ENCODE measurements at regions not wholly inside any gene's neighbourhood (a gene's known extent, or its start where the extent isn't known, plus 50 kb on each side); places are given as distances from the start of the nearest gene placed in this dataset.

DNA sequence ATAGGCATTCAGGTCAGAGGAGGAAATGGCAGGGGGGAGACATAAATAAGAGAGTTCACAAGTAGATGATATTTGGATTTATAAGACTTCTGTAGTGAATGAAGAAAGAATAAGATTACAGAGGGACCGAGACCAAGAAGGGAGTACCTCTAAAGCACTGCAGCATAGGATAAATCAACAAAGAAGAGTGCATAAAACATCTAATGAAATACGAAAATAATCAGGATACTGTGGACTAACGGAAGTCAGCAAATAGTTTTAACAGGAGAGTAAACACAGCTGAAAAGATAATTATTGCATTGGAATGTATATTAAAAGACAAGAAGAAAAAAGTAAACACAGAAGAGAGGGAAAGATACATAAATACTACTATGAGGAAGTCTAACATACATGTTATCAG, 921.9 kb upstream of the PRMT6 start:
- Histone ChIP-seq H3K27ac (no peak overlapping the region), H3K4me3 (no peak overlapping the region), H3K36me3 (no peaks in the 10 kb centered on the region), H3K9me3 (no peaks in the 10 kb centered on the region), H3K27me3 (no peaks in the 10 kb centered on the region), H3K4me1 (no peaks in the 10 kb centered on the region)
- TF ChIP-seq POLR2A (IDR thresholded peaks at IDR 0.05), result no peak
- TF ChIP-seq, protein P1, sequence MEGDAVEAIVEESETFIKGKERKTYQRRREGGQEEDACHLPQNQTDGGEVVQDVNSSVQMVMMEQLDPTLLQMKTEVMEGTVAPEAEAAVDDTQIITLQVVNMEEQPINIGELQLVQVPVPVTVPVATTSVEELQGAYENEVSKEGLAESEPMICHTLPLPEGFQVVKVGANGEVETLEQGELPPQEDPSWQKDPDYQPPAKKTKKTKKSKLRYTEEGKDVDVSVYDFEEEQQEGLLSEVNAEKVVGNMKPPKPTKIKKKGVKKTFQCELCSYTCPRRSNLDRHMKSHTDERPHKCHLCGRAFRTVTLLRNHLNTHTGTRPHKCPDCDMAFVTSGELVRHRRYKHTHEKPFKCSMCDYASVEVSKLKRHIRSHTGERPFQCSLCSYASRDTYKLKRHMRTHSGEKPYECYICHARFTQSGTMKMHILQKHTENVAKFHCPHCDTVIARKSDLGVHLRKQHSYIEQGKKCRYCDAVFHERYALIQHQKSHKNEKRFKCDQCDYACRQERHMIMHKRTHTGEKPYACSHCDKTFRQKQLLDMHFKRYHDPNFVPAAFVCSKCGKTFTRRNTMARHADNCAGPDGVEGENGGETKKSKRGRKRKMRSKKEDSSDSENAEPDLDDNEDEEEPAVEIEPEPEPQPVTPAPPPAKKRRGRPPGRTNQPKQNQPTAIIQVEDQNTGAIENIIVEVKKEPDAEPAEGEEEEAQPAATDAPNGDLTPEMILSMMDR (IDR thresholded peaks at IDR 0.05), result no peak
- intact Hi-C loops (cut with DNase I), result no loop called here
- DNase-seq (ENCODE audit: extremely low spot score in 2 of 2), result no peak

- intact Hi-C loops (cut with DNase I), result no loop called here
- no peaks in the 10 kb centered on the region for H3K27me3 ChIP-seq
Observed at GRCh38 chr1:106173101-106173500, 883.4 kb upstream of the PRMT6 start.

GRCh38 chr1:106178791-106179190, 877.7 kb upstream of the PRMT6 start:
- intact Hi-C loops (cut with DNase I), result no loop called here
- H3K4me3 ChIP-seq, result no peak overlapping the region
- H3K4me1 ChIP-seq, result no peaks in the 10 kb centered on the region
- TF ChIP-seq POLR2AphosphoS5 (IDR thresholded peaks at IDR 0.05; ENCODE audit: insufficient read depth in 1 of 2, low read depth in 1 of 2) (no peak), POLR2A (IDR thresholded peaks at IDR 0.05) (no peak)
- TF ChIP-seq, protein P1 (IDR thresholded peaks at IDR 0.05), result no peak
- H3K27me3 ChIP-seq, result no peaks in the 10 kb centered on the region
- DNase-seq (ENCODE audit: extremely low spot score in 2 of 2), result no peak
- no peaks in the 10 kb centered on the region for H3K36me3 ChIP-seq
- no peak overlapping the region for H3K27ac ChIP-seq
- no peaks in the 10 kb centered on the region for H3K9me3 ChIP-seq

More at GRCh38 chr1:106173101-106173500, 883.4 kb upstream of the PRMT6 start:
- no peaks in the 10 kb centered on the region for H3K36me3 ChIP-seq
- H3K4me1 ChIP-seq, result no peaks in the 10 kb centered on the region
- no peak overlapping the region for H3K27ac ChIP-seq
- H3K9me3 ChIP-seq, result no peaks in the 10 kb centered on the region
- TF ChIP-seq POLR2A (IDR thresholded peaks at IDR 0.05) (no peak), POLR2AphosphoS5 (IDR thresholded peaks at IDR 0.05; ENCODE audit: insufficient read depth in 1 of 2, low read depth in 1 of 2) (no peak)
- TF ChIP-seq, protein P1 (IDR thresholded peaks at IDR 0.05), result no peak
- no peak for DNase-seq (ENCODE audit: extremely low spot score in 2 of 2)
- no peak overlapping the region for H3K4me3 ChIP-seq

DNA sequence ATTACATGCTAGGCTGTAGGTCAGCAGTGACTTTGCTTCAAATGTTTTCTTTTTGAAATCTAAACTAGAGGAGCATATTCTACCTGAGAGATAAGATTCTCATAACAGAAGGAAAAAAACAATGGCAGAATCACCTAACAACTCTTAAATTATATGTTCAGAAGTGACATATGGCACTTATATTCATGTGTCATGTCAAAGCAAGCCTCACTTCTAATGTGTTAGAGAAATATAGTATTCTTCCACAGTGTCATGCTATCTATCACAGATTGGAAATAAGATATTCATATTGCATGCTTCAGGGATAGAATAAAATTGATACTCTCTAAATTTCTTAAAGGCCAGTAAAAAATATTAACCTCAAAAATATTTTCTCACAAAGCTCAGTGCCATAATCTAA, 874.6 kb upstream of the PRMT6 start:
- TF ChIP-seq, protein P1 (IDR thresholded peaks at IDR 0.05), result no peak
- TF ChIP-seq POLR2AphosphoS5 (IDR thresholded peaks at IDR 0.05; ENCODE audit: insufficient read depth in 1 of 2, low read depth in 1 of 2) (no peak), POLR2A (IDR thresholded peaks at IDR 0.05) (no peak)
- intact Hi-C loops (cut with DNase I), result no loop called here
- no peaks in the 10 kb centered on the region for H3K27me3 ChIP-seq
- no peaks in the 10 kb centered on the region for H3K4me1 ChIP-seq
- no peaks in the 10 kb centered on the region for H3K9me3 ChIP-seq
- H3K4me3 ChIP-seq, result no peak overlapping the region
- no peak for DNase-seq (ENCODE audit: extremely low spot score in 2 of 2)
- H3K27ac ChIP-seq, result no peak overlapping the region
- H3K36me3 ChIP-seq, result no peaks in the 10 kb centered on the region

- TF ChIP-seq, protein P1 (IDR thresholded peaks at IDR 0.05), result no peak
- TF ChIP-seq POLR2A (IDR thresholded peaks at IDR 0.05), result no peak
- no peak for TF ChIP-seq POLR2AphosphoS5 (IDR thresholded peaks at IDR 0.05; ENCODE audit: insufficient read depth in 1 of 2, low read depth in 1 of 2)
Observed at GRCh38 chr1:106185089-106185488, 871.4 kb upstream of the PRMT6 start.

More at GRCh38 chr1:106185089-106185488, 871.4 kb upstream of the PRMT6 start:
- Histone ChIP-seq H3K9me3 (no peaks in the 10 kb centered on the region), H3K27ac (no peak overlapping the region), H3K4me1 (no peaks in the 10 kb centered on the region), H3K27me3 (no peaks in the 10 kb centered on the region), H3K36me3 (no peaks in the 10 kb centered on the region), H3K4me3 (no peak overlapping the region)
- no peak for DNase-seq (ENCODE audit: extremely low spot score in 2 of 2)
- intact Hi-C loops (cut with DNase I), result no loop called here
